ENCODE measurements at regions not wholly inside any gene's neighbourhood (a gene's known extent, or its start where the extent isn't known, plus 50 kb on each side); places are given as distances from the start of the nearest gene placed in this dataset.
A peak's percentile ranks its signal among the peaks of the same experiment; 100 is the strongest.

GRCh38 chr9:31601666-31602065, 782.8 kb upstream of the ACO1 start:
- H3K4me1 Mint-ChIP-seq: peaks cover 17% of the 10 kb centered on the region
- no peak for TF ChIP-seq CTCF (IDR thresholded peaks at IDR 0.05; ENCODE audit: unreplicated experiment in 3 of 3)
- no peaks in the 10 kb centered on the region for H3K36me3 Mint-ChIP-seq (ENCODE audit: low read depth)
- no peaks in the 10 kb centered on the region for H3K27me3 Mint-ChIP-seq (ENCODE audit: low read depth)
- H3K4me3 Mint-ChIP-seq: no peak overlapping the region
- no peak overlapping the region for H3K27ac Mint-ChIP-seq
- H3K9me3 Mint-ChIP-seq: no peaks in the 10 kb centered on the region

- Mint-ChIP-seq H3K27me3 (ENCODE audit: low read depth) (no peaks in the 10 kb centered on the region), H3K9me3 (no peaks in the 10 kb centered on the region), H3K27ac (peak overlapping the region in 1 of 3 experiments; percentile 11), H3K4me3 (no peak overlapping the region), H3K36me3 (ENCODE audit: low read depth) (no peaks in the 10 kb centered on the region), H3K4me1 (peaks cover 34% of the 10 kb centered on the region)
- no peak for TF ChIP-seq CTCF (IDR thresholded peaks at IDR 0.05; ENCODE audit: unreplicated experiment in 3 of 3)
Measured at GRCh38 chr9:31604531-31604930, 779.9 kb upstream of the ACO1 start.

GRCh38 chr9:31605164-31605563, 779.3 kb upstream of the ACO1 start:
- Mint-ChIP-seq H3K4me3 (no peak overlapping the region), H3K4me1 (peaks cover 34% of the 10 kb centered on the region)
- TF ChIP-seq CTCF (IDR thresholded peaks at IDR 0.05; ENCODE audit: unreplicated experiment in 3 of 3): no peak

GRCh38 chr9:31606678-31607077, 777.8 kb upstream of the ACO1 start:
- H3K9me3 Mint-ChIP-seq: no peaks in the 10 kb centered on the region
- no peak for TF ChIP-seq CTCF (IDR thresholded peaks at IDR 0.05; ENCODE audit: unreplicated experiment in 3 of 3)
- no peak overlapping the region for H3K4me3 Mint-ChIP-seq
- no peak overlapping the region for H3K27ac Mint-ChIP-seq
- peaks cover 34% of the 10 kb centered on the region for H3K4me1 Mint-ChIP-seq
- H3K36me3 Mint-ChIP-seq (ENCODE audit: low read depth): no peaks in the 10 kb centered on the region
- no peaks in the 10 kb centered on the region for H3K27me3 Mint-ChIP-seq (ENCODE audit: low read depth)

More at GRCh38 chr9:31605164-31605563, 779.3 kb upstream of the ACO1 start:
- H3K27ac Mint-ChIP-seq: peak overlapping the region in 1 of 3 experiments; percentile 58
- H3K36me3 Mint-ChIP-seq (ENCODE audit: low read depth): no peaks in the 10 kb centered on the region
- no peaks in the 10 kb centered on the region for H3K27me3 Mint-ChIP-seq (ENCODE audit: low read depth)
- no peaks in the 10 kb centered on the region for H3K9me3 Mint-ChIP-seq

GRCh38 chr9:31608416-31608815, 776.0 kb upstream of the ACO1 start:
- H3K36me3 Mint-ChIP-seq (ENCODE audit: low read depth): no peaks in the 10 kb centered on the region
- H3K27me3 Mint-ChIP-seq (ENCODE audit: low read depth): no peaks in the 10 kb centered on the region
- peak overlapping the region in 1 of 3 experiments; percentile 2 for H3K27ac Mint-ChIP-seq
- no peak overlapping the region for H3K4me3 Mint-ChIP-seq
- peaks cover 34% of the 10 kb centered on the region for H3K4me1 Mint-ChIP-seq
- H3K9me3 Mint-ChIP-seq: no peaks in the 10 kb centered on the region
- no peak for TF ChIP-seq CTCF (IDR thresholded peaks at IDR 0.05; ENCODE audit: unreplicated experiment in 3 of 3)

GRCh38 chr9:31608881-31609280, 775.6 kb upstream of the ACO1 start:
- peaks cover 35% of the 10 kb centered on the region for H3K4me1 Mint-ChIP-seq

More at GRCh38 chr9:31608881-31609280, 775.6 kb upstream of the ACO1 start:
- Mint-ChIP-seq H3K9me3 (no peaks in the 10 kb centered on the region), H3K4me3 (no peak overlapping the region), H3K27ac (no peak overlapping the region), H3K27me3 (ENCODE audit: low read depth) (no peaks in the 10 kb centered on the region), H3K36me3 (ENCODE audit: low read depth) (no peaks in the 10 kb centered on the region)
- no peak for TF ChIP-seq CTCF (IDR thresholded peaks at IDR 0.05; ENCODE audit: unreplicated experiment in 3 of 3)
